ENCODE measurements at regions not wholly inside any gene's neighbourhood (a gene's known extent, or its start where the extent isn't known, plus 50 kb on each side); places are given as distances from the start of the nearest gene placed in this dataset.

GRCh38 chr2:168346725-168347477, 99.5 kb upstream of the STK39 start (continued):
- TF ChIP-seq ARID4B (CRISPR knock-in tag; IDR thresholded peaks at IDR 0.05) (no peak), BRCA1 (IDR thresholded peaks at IDR 0.05) (no peak), BRCA1 (CRISPR knock-in tag; IDR thresholded peaks at IDR 0.05) (no peak), FOXP1 (CRISPR knock-in tag; IDR thresholded peaks at IDR 0.05) (no peak), ZNF124 (CRISPR knock-in tag; IDR thresholded peaks at IDR 0.05) (no peak), ILK (tag; IDR thresholded peaks at IDR 0.05; ENCODE audit: borderline replicate concordance, low read depth) (no peak), GATAD2B (IDR thresholded peaks at IDR 0.05; ENCODE audit: borderline replicate concordance) (no peak), KLF13 (tag; IDR thresholded peaks at IDR 0.05; ENCODE audit: borderline replicate concordance, low read depth) (peak; percentile 36; the same call in 1 of the 2 replicates), CHD1 (IDR thresholded peaks at IDR 0.05; ENCODE audit: low read length) (no peak), E2F3 (CRISPR knock-in tag; IDR thresholded peaks at IDR 0.05) (no peak), ETS2 (tag; IDR thresholded peaks at IDR 0.05; ENCODE audit: borderline replicate concordance, poor library complexity, severe bottlenecking) (no peak), NEUROD1 (IDR thresholded peaks at IDR 0.05; ENCODE audit: borderline replicate concordance, low read depth, low read length, partially characterized antibody) (no peak), MCM2 (IDR thresholded peaks at IDR 0.05; ENCODE audit: low read depth) (no peak), CGGBP1 (CRISPR knock-in tag; IDR thresholded peaks at IDR 0.05) (no peak), CBX5 (IDR thresholded peaks at IDR 0.05; ENCODE audit: borderline replicate concordance, low read depth) (no peak), POLR2H (tag; IDR thresholded peaks at IDR 0.05; ENCODE audit: low read depth) (no peak)
- TF ChIP-seq, protein P1, sequence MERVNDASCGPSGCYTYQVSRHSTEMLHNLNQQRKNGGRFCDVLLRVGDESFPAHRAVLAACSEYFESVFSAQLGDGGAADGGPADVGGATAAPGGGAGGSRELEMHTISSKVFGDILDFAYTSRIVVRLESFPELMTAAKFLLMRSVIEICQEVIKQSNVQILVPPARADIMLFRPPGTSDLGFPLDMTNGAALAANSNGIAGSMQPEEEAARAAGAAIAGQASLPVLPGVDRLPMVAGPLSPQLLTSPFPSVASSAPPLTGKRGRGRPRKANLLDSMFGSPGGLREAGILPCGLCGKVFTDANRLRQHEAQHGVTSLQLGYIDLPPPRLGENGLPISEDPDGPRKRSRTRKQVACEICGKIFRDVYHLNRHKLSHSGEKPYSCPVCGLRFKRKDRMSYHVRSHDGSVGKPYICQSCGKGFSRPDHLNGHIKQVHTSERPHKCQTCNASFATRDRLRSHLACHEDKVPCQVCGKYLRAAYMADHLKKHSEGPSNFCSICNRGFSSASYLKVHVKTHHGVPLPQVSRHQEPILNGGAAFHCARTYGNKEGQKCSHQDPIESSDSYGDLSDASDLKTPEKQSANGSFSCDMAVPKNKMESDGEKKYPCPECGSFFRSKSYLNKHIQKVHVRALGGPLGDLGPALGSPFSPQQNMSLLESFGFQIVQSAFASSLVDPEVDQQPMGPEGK (CRISPR knock-in tag; IDR thresholded peaks at IDR 0.05; ENCODE audit: borderline replicate concordance), result no peak
- TF ChIP-seq, protein P2, sequence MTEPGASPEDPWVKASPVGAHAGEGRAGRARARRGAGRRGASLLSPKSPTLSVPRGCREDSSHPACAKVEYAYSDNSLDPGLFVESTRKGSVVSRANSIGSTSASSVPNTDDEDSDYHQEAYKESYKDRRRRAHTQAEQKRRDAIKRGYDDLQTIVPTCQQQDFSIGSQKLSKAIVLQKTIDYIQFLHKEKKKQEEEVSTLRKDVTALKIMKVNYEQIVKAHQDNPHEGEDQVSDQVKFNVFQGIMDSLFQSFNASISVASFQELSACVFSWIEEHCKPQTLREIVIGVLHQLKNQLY (CRISPR knock-in tag; conservative IDR thresholded peaks at IDR 0.05), result no peak

All from K562 (cell line).